PC-3 (cell line): ENCODE measurements at regions not wholly inside any gene's neighbourhood (a gene's known extent, or its start where the extent isn't known, plus 50 kb on each side); places are given as distances from the start of the nearest gene placed in this dataset.

Experiments used
- CTCF ChIP-seq: fragments of 300-600 bp; sonication (generic); conservative IDR thresholded peaks from 2 replicates; pipeline ENCODE4 v1.5.1; 2017; ENCODE audit warnings: antibody characterized with exemption, low read depth, mild to moderate bottlenecking, low read length
- EZH2 ChIP-seq: fragments of 300-600 bp; sonication (generic); IDR thresholded peaks from one replicate; pipeline ENCODE4 v1.6.1; 2017; ENCODE audit warnings: antibody characterized with exemption, mild to moderate bottlenecking, low read length; ENCODE audit not compliant: unreplicated experiment
- EZH2phosphoT487 ChIP-seq: fragments of 300-600 bp; sonication (generic); IDR thresholded peaks from 2 replicates; pipeline ENCODE4 v1.6.1; 2018; ENCODE audit warnings: mild to moderate bottlenecking, antibody characterized with exemption, low read length, borderline replicate concordance

GRCh38 chr12:77619425-77619824 is 211.3 kb upstream of the NAV3 start:
- TF ChIP-seq CTCF: no peak
- no peak for TF ChIP-seq EZH2
- no peak for TF ChIP-seq EZH2phosphoT487
